Left colon (tissue), 2 donors: ENCODE measurements at regions not wholly inside any gene's neighbourhood (a gene's known extent, or its start where the extent isn't known, plus 50 kb on each side); places are given as distances from the start of the nearest gene placed in this dataset.
"Not testable (repeated sequence)": the region's sequence is repeated elsewhere in the genome, so short reads cannot be mapped to it uniquely, and the experiment has no call there.

ENCODE experiments used
- ATAC-seq: fragments of 200-7000 bp; cut with Tn5 transposase; one replicate; pipeline ENCODE4 v1.9.1; 2020; ENCODE audit warnings: mild to moderate bottlenecking, moderate library complexity
- DNase-seq, 2 donors: peaks; one replicate each; pipeline ENCODE4 v3.0.0-alpha.2; 2020
- intact Hi-C, 2 donors: fragments of 100-400 bp; cut with DNase I in 1 of 2; cut with micrococcal nuclease in 1 of 2; formaldehyde crosslinking; loops; one replicate each; pipeline versions ENCODE4 v1.11.2 to v1.14.0; 2022; cut with DNase I, micrococcal nuclease
- donor health status: DM: no; HTN: no; CAD: no.
- donor health status: DM: yes; HTN: yes; CAD: no.

GRCh38 chr3:166307756-166308350 lies 470.6 kb upstream of the BCHE start:
- no peak for ATAC-seq
- no peak for DNase-seq
- intact Hi-C loops, result no loop called here

- no peak for DNase-seq
- no peak for ATAC-seq
- intact Hi-C loops, result no loop called here
Observed at GRCh38 chr3:166304584-166304983, 467.4 kb upstream of the BCHE start.

GRCh38 chr3:166303681-166304080 lies 466.5 kb upstream of the BCHE start:
- DNase-seq, result no peak

DNA sequence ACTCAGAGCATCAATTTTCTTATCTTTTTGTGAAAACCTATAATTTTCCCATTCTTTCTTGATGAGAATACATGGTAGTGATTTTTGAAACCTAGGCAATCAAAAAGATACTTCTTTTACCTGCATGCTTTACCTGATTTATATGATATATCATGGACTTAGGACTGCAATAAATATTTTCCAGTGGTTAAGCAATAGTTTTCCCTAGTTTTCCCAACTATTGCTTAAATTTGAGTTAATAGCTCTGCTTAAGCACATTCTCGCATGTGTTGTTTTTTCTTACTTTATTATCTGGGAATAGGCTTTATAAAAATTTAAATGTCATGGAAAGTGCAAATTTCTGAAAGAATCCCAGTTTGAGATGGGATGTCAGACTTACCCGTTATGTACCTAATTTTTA lies 465.1 kb upstream of the BCHE start:
- no peak for DNase-seq
- intact Hi-C loops, result no loop called here
- ATAC-seq, result no peak

More at GRCh38 chr3:166303681-166304080, 466.5 kb upstream of the BCHE start:
- intact Hi-C loops, result no loop called here
- ATAC-seq, result no peak

DNA sequence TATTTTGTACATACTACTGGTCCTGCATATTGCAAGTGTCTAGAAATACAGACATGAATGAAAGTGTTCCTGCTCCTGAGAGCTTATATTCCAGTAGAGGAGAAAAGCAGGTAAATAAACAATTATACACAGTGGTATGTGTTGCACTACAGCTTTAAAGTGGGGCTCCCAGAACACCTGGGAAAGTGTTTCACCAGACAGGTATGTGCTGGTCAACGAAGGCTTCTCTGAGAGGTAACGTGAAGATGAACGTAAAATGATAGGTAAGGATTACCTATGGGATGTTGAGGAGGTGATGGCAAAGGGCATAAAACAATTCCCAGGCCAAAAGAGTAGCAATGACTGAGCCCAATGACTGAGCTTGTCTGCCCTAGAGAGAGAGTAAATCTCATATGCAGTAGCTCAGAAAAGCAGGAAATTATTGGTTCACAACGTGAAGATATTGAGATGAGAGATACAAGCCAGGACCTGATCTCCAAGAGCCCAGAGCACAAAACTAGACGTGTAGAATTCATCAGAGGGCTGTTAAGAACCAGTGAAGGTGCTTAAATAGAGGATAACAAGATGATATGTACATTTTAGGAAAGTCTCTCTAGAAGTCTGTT lies 459.1 kb upstream of the BCHE start:
- no peak for ATAC-seq

GRCh38 chr3:166291186-166291955 lies 454.1 kb upstream of the BCHE start:
- intact Hi-C loops, result no loop called here
- DNase-seq, result no peak
- ATAC-seq, result no peak

More for the DNA sequence above, 459.1 kb upstream of the BCHE start:
- intact Hi-C loops, result no loop called here
- DNase-seq, result no peak

GRCh38 chr3:166285001-166285400 lies 447.8 kb upstream of the BCHE start:
- ATAC-seq (no peak), DNase-seq (no peak)
- intact Hi-C loops, result no loop called here

GRCh38 chr3:166283840-166284239 lies 446.6 kb upstream of the BCHE start:
- no peak for ATAC-seq
- no peak for DNase-seq
- intact Hi-C loops, result no loop called here

DNA sequence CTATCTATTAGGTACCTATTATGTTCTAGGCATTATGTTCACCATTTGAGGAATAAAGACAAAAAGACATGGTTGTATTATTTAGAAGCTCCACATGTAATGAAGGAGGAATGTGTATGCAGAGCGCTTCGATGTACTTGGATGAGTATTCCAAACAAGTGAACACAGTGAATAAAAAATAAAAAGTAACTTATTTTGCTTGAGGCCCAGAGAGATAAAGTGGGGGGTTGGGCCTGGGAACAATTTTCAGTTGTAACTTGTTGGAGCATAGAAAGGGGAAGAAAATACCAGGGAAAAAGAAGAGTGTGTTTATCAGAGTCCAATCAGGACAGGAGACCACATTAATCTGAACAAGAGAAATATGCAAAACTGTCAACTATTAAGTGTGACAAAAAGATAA lies 445.7 kb upstream of the BCHE start:
- ATAC-seq (no peak), DNase-seq (no peak)
- intact Hi-C loops, result no loop called here

DNA sequence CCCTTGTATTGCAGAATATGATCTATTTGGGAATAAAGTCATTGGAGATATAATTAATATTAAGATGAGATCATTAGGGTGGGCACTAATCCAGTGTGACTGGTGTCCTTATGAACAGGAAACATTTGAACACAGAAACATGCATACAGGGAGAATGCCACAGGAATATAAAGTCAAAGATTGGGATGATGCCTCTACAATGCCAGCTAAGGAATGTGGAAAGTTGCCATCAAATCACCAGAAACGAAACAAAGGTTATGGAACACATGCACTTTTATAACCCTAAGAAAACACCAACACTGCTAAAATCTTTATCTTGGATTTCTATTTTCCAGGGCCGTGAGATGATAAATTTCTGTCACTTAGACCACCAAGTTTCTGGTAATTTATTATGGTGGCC lies 442.4 kb upstream of the BCHE start:
- DNase-seq, result no peak
- intact Hi-C loops, result no loop called here
- no peak for ATAC-seq

- no peak for DNase-seq
- no peak for ATAC-seq
- intact Hi-C loops, result no loop called here
Observed at GRCh38 chr3:166275024-166275390, 437.8 kb upstream of the BCHE start.

DNA sequence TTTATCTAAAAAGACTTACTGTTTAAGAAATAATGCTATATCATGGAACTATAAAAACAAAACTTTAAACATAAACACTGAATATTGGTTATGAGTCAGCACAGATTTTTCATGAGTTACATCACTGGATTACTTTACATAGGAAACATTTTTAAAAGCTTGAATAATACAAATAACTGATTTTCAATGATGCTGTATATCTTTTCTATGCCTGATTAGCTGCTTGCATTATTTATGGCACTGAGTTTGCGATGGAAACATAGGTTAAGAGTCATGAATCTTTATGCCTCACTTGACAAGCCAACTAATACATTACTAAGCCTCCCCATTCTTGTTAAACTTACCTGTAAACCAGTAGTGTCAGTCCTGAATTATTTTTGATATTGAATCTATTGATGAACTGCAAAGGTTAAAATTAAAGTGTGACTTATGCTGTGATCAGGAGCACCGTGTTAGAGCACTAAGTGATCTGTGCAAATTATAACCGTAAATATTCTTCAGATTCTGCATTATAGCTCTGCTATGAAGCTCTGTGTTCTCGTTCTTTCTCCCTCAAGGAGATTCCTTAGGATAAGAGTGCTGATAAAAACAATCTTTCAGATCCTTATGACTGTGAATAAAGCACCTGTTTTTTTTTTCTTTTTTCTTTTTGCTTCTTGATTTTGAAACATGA lies 437.3 kb upstream of the BCHE start:
- no peak for ATAC-seq
- intact Hi-C loops, result no loop called here
- no peak for DNase-seq

GRCh38 chr3:166270429-166270828 lies 433.2 kb upstream of the BCHE start:
- intact Hi-C loops, result no loop called here
- no peak for DNase-seq
- ATAC-seq, result no peak

GRCh38 chr3:166265153-166265552 lies 427.9 kb upstream of the BCHE start:
- DNase-seq (no peak), ATAC-seq (no peak)
- intact Hi-C loops, result no loop called here

- DNase-seq (no peak), ATAC-seq (no peak)
- intact Hi-C loops, result no loop called here
Observed at GRCh38 chr3:166263460-166263859, 426.2 kb upstream of the BCHE start.

GRCh38 chr3:166258293-166258850 lies 421.1 kb upstream of the BCHE start:
- ATAC-seq, intact Hi-C loops, DNase-seq: not testable (repeated sequence)

GRCh38 chr3:166257715-166258114 lies 420.5 kb upstream of the BCHE start:
- no peak for ATAC-seq
- no peak for DNase-seq
- intact Hi-C loops, result no loop called here

DNA sequence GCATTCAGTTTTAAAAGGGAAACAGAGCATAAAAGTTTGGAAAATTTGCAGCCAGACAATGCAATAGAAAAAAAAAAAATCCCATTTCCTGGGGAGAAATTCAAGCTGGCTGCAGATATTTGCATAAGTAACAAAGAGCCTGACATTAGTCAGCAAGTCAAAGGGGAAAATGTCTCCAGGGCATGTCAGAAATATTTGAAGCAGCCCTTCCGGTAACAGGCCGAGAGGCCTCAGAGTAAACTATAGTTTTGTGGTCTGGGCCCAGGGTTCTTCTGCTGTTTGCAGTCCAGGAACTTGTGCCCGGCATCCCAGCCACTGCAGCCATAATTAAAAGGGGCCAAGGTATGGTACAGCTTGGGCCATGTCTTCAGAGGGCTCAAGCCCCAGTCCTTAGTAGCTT lies 411.6 kb upstream of the BCHE start:
- intact Hi-C loops, result no loop called here
- ATAC-seq, result no peak
- no peak for DNase-seq

GRCh38 chr3:166243511-166243910 lies 406.3 kb upstream of the BCHE start:
- no peak for DNase-seq
- intact Hi-C loops, result no loop called here
- no peak for ATAC-seq

GRCh38 chr3:166223120-166223519 lies 385.9 kb upstream of the BCHE start:
- intact Hi-C loops, result no loop called here
- ATAC-seq (no peak), DNase-seq (no peak)
